ENCODE measurements at regions not wholly inside any gene's neighbourhood (a gene's known extent, or its start where the extent isn't known, plus 50 kb on each side); places are given as distances from the start of the nearest gene placed in this dataset.

DNA sequence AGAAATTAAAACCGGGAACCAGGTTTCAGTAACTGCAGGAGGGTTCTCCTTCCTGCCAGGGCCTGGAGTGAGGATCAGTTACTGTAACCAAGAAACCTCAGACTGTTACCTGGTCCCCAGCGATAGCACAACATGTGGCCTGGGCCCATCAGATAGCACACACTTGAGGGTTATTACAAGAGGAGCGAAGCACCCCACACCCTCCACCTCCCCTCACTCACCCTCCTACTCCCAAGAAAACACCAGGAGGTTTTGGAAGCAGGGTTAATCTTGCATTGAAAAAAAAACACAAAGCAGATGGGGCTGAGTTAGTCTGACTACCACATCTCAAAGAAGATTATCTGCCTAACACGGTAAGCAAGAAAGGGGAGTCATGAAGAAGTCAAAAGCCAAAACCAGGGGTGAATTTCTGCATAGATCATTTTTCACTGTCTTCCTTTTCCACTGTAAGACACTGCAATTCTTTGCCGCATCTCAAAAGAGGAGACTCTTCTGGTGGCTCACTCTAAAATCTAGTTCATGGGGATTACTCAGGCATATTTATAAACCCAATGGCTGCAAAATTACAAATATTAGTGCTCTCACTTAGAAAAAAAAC, 75.9 kb upstream of the DOCK9 start:
- intact Hi-C loops (cut with DNase I): no loop called here
- Histone ChIP-seq H3K4me3 (no peak overlapping the region), H3K27me3 (no peaks in the 10 kb centered on the region), H3K4me1 (peaks cover 32% of the 10 kb centered on the region), H3K36me3 (no peaks in the 10 kb centered on the region), H3K27ac (no peak overlapping the region), H3K9me3 (no peaks in the 10 kb centered on the region)
- TF ChIP-seq, protein P1, sequence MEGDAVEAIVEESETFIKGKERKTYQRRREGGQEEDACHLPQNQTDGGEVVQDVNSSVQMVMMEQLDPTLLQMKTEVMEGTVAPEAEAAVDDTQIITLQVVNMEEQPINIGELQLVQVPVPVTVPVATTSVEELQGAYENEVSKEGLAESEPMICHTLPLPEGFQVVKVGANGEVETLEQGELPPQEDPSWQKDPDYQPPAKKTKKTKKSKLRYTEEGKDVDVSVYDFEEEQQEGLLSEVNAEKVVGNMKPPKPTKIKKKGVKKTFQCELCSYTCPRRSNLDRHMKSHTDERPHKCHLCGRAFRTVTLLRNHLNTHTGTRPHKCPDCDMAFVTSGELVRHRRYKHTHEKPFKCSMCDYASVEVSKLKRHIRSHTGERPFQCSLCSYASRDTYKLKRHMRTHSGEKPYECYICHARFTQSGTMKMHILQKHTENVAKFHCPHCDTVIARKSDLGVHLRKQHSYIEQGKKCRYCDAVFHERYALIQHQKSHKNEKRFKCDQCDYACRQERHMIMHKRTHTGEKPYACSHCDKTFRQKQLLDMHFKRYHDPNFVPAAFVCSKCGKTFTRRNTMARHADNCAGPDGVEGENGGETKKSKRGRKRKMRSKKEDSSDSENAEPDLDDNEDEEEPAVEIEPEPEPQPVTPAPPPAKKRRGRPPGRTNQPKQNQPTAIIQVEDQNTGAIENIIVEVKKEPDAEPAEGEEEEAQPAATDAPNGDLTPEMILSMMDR (IDR thresholded peaks at IDR 0.05): no peak
- DNase-seq (no peak), ATAC-seq (peak; percentile 80)

DNA sequence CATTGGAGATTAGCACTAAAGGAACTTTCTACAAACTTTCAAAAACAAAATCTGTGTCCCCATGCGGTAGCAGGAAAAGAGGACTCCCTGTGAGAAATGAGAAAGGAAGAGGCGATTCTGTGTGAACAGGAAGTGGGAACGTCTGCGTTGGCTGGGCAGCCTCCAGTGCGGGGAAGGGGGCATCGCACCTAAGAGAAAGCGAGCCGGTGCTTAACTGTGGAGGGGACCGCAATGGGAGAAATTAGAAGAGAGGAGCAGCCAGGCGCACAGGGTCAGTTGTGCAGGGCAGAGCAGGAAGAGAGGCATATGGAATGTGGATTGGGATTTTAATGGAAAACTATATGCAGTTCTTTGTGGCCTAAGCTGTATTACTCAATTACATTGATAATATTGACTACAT, 77.4 kb upstream of the DOCK9 start:
- TF ChIP-seq, protein P1 (IDR thresholded peaks at IDR 0.05): no peak
- intact Hi-C loops (cut with DNase I): no loop called here
- Histone ChIP-seq H3K9me3 (no peaks in the 10 kb centered on the region), H3K27me3 (no peaks in the 10 kb centered on the region), H3K4me1 (peaks cover 32% of the 10 kb centered on the region), H3K27ac (no peak overlapping the region), H3K36me3 (no peaks in the 10 kb centered on the region), H3K4me3 (no peak overlapping the region)
- no peak for ATAC-seq
- DNase-seq: no peak

DNA sequence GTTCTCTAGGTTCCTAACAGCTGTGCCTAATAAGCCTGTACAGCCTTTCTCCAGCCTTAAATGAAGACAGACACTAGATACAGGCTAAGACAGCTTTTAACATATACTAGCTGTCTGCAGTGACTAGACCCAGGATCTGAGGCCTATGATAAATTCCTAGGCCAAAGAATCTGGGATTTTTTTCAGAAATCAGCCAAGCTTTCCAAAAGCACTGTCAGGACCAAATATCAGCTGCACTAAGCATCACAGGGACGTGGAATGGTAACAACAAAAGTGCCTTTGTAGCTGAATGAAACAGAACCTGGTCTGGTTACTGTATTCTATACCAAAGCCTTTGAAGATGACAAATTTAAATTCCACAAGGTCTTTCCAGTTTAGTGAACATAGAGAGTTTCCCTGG, 77.9 kb upstream of the DOCK9 start:
- H3K9me3 ChIP-seq: no peaks in the 10 kb centered on the region
- no peaks in the 10 kb centered on the region for H3K36me3 ChIP-seq
- intact Hi-C loops (cut with DNase I): loop anchor here (2.0 kb wide), 1 partner anchor 27 kb away; no protein-coding TSS in a partner anchor
- ATAC-seq (no peak), DNase-seq (no peak)
- H3K27me3 ChIP-seq: no peaks in the 10 kb centered on the region
- H3K4me3 ChIP-seq: no peak overlapping the region
- TF ChIP-seq, protein P1 (IDR thresholded peaks at IDR 0.05): no peak
- peaks cover 32% of the 10 kb centered on the region for H3K4me1 ChIP-seq
- no peak overlapping the region for H3K27ac ChIP-seq

DNA sequence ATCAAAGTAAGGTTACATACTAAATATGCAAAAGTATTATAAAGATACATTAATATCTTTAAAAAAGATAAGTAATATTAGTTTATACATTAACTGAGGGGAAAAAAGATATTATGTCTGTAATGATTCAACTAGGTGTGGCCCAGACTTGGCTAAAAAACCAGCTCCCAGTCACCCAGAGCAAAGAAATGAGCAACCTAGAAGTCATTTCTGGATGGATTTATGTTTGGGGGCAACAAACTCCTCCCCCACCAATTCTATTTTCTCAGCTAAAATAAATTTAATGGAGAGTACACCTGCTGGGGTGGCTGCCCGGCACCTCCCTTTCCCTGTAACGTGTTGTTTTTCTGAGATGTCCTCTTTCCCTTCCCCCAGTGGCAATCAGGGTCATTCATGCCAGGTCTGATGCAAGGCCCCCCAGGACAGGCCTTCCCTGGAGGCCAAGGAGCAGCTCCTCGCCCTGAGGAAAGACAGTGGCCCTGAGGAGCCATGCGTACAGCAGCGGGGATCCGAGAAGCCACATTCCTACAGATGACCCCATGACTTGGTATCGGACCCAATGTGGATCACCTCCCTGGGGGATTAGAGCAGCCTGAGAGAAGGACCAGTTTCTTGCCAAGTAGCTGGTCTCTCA, 78.6 kb upstream of the DOCK9 start:
- DNase-seq (no peak), ATAC-seq (no peak)
- peaks cover 24% of the 10 kb centered on the region for H3K4me1 ChIP-seq
- intact Hi-C loops (cut with DNase I): loop anchor here (2.0 kb wide), 1 partner anchor 28 kb away; no protein-coding TSS in a partner anchor
- peak overlapping the region; percentile 33 for H3K27ac ChIP-seq
- H3K36me3 ChIP-seq: no peaks in the 10 kb centered on the region
- no peaks in the 10 kb centered on the region for H3K27me3 ChIP-seq
- H3K4me3 ChIP-seq: no peak overlapping the region
- H3K9me3 ChIP-seq: no peaks in the 10 kb centered on the region
- TF ChIP-seq, protein P1 (IDR thresholded peaks at IDR 0.05): no peak

DNA sequence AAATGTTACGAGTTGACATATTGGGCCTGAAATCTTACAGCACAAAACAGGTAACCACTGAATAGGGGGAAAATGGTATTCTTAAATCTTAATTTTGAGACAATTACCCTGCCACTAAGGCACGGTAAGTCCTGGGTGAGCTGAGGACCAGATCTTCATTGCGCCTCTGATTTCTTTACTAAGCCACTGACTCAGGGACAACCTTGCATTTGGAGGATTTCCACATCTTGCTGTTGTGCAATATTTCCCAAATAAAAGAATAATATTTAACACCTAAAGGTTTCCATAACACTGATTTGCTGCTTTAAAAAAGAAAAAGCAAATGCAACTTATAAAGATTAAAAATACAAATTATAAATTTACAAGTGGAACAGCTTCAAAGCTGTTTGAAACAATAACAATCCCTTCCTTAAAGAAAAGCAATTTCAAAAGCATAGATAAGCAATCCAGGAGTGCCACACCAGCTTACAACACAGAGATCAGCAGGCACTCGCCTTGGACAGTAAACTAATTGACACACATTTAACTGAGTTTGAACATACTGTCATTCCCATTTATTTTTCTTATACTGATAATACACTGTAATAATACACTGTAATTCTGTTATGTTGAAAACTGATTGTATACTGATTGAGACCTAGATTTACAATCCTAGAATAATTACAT, 79.6 kb upstream of the DOCK9 start:
- Histone ChIP-seq H3K27ac (no peak overlapping the region), H3K27me3 (no peaks in the 10 kb centered on the region), H3K9me3 (no peaks in the 10 kb centered on the region), H3K4me3 (no peak overlapping the region), H3K36me3 (no peaks in the 10 kb centered on the region), H3K4me1 (peaks cover 17% of the 10 kb centered on the region)
- TF ChIP-seq, protein P1 (IDR thresholded peaks at IDR 0.05): no peak
- intact Hi-C loops (cut with DNase I): loop anchor here (2.0 kb wide), 1 partner anchor 29 kb away; no protein-coding TSS in a partner anchor
- peak; percentile 19 for ATAC-seq
- no peak for DNase-seq
